GM19397 (cell line): ENCODE measurements at regions not wholly inside any gene's neighbourhood (a gene's known extent, or its start where the extent isn't known, plus 50 kb on each side); places are given as distances from the start of the nearest gene placed in this dataset.
"Not testable (repeated sequence)": the region's sequence is repeated elsewhere in the genome, so short reads cannot be mapped to it uniquely, and the experiment has no call there.

Experiments used
- ATAC-seq: cut with Tn5 transposase; IDR thresholded peaks from one replicate; pipeline ENCODE4 v1.9.1; 2021; ENCODE audit warnings: mild to moderate bottlenecking, moderate library complexity; ENCODE audit not compliant: unreplicated experiment

DNA sequence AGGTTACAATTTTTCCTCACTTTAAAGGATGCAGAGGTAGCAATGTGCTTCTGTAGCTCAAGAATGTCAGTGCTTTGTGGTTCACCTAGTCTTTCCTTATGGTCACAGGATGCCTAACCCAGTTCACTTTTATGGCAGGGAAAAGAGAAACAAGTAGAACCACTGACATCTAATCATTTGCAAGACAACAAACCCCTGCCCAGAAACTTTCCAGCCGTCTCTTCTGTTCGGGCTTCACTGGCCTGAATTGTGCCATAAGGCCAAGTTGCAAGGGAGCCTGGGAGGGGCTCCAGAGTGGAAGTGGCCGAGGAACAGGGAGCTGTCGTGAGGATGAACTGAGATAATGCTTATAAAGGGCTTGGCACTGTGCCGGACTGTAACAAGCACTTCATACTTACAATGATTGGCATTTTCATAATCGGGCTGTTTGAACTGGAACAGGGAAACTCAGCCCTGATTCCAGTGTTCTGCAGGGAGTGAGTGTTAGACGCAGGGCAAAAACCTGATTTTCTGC, 212.6 kb downstream of the BCAS1 start:
- ATAC-seq = no peak

DNA sequence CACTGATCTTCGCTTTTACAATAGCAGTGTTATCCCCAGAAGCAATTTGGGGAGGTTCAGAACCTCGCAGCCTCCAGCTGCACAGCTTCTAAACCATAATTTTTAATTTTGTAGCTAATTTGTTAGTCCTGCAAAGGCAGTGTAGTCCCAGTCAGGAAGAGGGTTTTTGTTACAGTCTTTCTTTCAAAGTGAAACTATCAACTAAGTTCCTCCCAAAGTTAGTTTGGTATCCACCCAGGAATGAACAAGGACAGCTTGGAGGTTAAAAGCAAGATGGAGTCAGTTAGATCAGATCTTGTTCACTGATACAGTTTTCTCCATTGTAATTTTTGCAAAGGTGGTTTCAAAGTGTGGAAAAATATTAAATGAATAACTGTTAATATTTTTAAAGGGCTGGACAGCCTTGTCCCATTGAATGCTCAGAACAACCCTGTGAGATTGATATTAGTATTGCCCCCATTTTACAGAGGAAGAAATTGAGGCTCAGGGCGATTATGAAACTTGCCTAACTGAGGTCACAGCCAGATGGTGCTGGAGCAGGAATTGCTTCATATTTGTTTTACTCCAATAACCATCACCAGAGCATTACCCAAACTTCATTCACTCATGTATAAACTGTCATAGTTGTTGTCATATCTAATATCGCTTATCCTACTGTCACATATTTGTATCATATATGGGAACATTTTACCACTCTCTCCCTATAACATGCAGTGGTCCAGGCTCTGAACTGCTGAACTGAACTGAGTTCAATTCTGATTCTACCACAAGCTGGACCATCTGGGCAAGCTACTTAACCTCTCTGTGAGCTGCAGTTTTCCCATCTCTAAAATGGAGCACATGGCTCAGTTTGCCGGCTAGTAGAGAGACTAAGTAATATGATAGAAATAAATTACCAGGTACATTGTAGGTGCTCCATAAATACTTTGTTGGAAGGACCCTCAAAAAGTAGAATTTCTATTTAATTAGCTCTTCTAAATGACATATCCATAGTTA, 213.8 kb downstream of the BCAS1 start:
- ATAC-seq = no peak

DNA sequence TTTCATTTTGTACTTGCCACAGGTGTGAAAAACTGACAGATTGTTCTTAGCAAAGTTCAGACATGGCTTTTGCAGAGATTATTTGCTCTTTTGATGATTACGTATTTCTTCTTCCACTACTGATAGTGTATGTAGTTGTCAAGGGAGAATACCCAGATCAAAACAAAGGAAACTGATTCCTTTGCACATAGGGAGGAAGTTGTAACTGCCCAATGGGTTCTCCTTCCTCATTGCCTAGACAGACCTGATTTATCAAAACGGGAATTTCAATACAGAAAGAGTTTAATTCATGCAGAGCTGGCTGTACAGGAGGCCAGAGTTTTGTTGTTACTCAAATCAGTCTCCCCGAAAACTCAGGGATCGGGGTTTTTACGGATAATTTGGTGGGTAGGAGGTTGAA, 214.7 kb downstream of the BCAS1 start:
- ATAC-seq = no peak

- ATAC-seq = not testable (repeated sequence)
Measured at GRCh38 chr20:53854609-53854926, 215.8 kb downstream of the BCAS1 start.

DNA sequence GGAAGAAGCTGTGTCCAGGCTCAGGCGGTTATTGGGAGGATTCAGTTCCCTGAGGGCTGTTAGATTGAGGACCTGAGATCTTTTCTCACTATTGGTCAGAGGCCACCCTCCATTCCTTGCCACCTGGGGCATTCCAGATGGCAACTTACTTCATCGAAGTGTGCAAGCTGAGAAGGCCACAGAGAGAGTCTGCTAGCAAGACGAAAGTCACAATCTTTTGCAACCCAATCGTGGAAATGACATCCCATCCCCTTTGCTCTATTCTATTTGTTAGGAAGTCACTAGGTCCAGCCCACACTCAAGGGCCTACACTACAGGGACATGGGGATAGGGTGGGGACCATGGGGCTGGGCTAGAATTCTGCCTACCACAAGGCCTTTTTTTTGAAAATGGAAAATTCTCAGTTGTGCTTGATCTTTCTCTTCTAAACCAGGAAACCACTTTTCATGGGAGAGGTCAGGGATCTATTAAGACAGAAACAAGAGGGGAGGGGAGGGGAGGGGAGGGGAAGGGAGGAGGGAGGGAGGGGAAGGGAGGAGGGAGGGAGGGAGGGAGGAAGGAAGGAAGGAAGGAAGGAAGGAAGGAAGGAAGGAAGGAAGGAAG, 217.2 kb downstream of the BCAS1 start:
- no peak for ATAC-seq

DNA sequence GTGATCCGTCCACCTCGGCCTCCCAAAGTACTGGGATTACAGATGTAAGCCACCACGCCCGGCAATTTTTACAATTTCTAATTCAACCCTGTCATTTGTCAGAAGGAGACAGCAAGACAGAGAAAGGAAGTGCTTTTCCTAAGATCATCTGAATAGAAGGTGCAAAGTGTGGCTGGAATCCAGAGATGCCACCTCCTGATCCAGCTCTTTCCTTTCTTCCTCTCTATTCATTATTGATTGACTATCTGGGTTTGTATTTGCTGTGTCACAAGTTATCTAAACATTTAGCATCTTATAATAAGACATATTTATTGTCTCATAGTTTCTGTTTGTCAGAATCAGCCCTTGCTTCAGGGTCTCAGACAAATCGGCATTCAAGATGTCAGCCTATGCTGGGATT, 217.7 kb downstream of the BCAS1 start:
- ATAC-seq = no peak

- ATAC-seq = no peak
Measured at GRCh38 chr20:53852014-53852413, 218.4 kb downstream of the BCAS1 start.

GRCh38 chr20:53850319-53850718, 220.1 kb downstream of the BCAS1 start:
- ATAC-seq = no peak

- ATAC-seq = no peak
Measured at GRCh38 chr20:53849471-53850059, 220.8 kb downstream of the BCAS1 start.

- no peak for ATAC-seq
Measured at GRCh38 chr20:53848304-53848703, 222.1 kb downstream of the BCAS1 start.

DNA sequence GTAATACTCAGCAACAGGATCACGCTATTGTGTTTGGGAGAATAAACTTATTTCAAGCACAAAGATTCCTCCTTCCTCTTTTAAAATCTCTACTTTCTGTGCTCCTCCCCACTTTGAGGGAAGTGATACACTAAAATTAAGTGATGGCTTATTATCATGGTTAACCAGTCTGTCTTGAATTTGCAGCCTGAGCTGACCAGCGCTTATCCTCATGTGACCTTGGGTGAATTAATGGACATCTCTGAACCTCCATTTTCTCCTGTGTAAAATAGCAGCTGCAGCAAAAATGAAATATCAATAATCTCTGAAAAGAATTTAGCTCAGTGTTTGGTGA, 222.6 kb downstream of the BCAS1 start:
- ATAC-seq = no peak

- ATAC-seq = no peak
Measured at GRCh38 chr20:53847139-53847836, 223.1 kb downstream of the BCAS1 start.

DNA sequence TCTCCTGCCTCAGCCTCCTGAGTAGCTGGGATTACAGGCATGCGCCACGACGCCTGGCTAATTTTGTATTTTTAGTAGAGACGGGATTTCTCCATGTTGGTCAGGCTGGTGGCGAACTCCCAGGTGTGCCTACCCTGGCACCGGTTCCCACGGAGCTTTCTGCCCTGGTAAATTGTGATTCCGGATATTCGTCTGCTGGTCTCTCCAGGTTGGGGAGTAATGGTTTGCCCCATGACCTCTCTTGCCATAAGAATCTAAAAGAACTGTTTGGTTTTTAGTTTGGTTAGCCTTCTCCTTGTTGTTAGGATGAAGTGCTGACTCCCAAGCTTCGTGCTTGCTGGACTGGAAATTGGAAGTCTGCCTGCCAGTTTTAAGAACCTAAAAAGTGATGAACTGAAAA, 223.8 kb downstream of the BCAS1 start:
- no peak for ATAC-seq

GRCh38 chr20:53845980-53846379, 224.4 kb downstream of the BCAS1 start:
- no peak for ATAC-seq

GRCh38 chr20:53844259-53844658, 226.1 kb downstream of the BCAS1 start:
- no peak for ATAC-seq

DNA sequence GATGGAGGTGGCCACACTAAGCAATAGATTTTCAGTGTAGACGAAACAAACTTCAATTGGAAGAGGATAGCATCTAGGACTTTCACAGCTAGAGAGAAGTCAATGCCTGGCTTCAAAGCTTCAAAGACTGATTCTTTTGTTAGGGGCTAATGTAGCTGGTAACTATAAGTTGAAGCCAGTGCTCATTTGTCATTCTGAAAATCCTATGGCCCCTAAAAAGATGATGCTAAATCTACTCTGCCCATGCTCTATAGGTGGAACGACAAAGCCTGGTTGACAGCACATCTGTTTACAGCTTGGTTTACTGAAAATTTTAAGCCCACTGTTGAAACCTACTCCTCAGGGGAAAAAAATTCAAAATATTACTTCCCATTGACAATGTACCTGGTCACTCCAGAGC, 226.7 kb downstream of the BCAS1 start:
- ATAC-seq = no peak

GRCh38 chr20:53842301-53843099, 227.9 kb downstream of the BCAS1 start:
- no peak for ATAC-seq

DNA sequence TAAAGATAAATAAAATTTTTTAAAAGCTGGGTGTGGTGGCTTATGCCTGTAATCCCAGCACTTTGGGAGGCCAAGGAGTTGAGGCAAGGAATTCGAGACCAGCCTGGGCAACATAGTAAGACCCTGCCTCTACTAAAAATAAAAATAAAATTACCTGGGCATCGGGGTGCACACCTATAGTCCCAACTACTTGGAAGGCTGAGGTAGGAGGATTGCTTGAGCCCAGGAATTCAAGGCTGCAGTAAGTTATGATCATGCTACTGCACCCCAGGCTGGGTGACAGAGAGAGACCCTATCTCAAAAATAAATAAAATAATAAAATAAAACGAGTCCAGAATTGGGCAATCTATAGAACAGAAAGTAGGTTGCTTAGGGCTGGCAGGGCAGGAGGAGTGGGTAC, 228.7 kb downstream of the BCAS1 start:
- no peak for ATAC-seq

- ATAC-seq = no peak
Measured at GRCh38 chr20:53840532-53840931, 229.9 kb downstream of the BCAS1 start.

DNA sequence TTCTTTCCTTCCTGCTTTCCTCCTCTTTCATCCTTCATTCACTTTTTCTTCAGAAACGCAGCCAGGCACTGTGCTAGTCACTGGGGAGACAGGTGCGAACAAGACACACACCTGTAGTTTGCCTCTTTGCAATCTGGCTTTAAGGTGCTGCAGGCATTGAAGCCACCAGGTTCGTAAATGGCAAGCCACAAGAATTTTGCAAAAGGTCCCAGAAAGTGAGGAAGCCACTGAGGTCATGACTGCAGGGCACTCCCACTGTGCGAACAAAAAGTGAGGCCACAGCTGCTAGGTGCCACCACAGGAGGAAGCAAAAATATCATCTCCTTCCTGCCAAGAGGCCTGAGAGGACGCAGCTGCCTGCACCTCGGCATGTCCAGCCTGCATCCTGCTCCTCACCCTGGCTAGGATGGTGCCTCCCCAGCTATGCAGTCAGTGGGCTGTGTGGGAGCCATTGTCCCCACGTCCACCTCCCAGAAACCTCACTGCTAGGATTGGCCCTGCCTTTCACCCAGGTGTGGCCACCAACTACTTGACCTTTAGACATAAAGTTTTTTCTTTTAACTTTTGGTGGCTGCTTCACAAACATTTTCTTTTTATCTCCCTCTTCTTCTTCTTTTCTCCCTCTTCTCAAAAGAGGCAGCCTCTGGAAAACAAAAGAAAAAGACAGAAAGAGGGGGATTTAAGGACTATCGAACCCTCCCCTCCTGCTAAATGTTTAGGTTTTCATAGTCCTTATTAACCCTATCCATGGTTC, 230.8 kb downstream of the BCAS1 start:
- peak; percentile 59 for ATAC-seq
